HG03139 (cell line): ENCODE measurements at regions not wholly inside any gene's neighbourhood (a gene's known extent, or its start where the extent isn't known, plus 50 kb on each side); places are given as distances from the start of the nearest gene placed in this dataset.

Experiments
- ATAC-seq: cut with Tn5 transposase; IDR thresholded peaks from one replicate; pipeline ENCODE4 v1.9.1; 2021; ENCODE audit not compliant: unreplicated experiment

GRCh38 chr20:20888936-20889335 lies 176.5 kb upstream of the RALGAPA2 start:
- no peak for ATAC-seq

- ATAC-seq, result no peak
Observed at GRCh38 chr20:20888266-20888656, 175.8 kb upstream of the RALGAPA2 start.

DNA sequence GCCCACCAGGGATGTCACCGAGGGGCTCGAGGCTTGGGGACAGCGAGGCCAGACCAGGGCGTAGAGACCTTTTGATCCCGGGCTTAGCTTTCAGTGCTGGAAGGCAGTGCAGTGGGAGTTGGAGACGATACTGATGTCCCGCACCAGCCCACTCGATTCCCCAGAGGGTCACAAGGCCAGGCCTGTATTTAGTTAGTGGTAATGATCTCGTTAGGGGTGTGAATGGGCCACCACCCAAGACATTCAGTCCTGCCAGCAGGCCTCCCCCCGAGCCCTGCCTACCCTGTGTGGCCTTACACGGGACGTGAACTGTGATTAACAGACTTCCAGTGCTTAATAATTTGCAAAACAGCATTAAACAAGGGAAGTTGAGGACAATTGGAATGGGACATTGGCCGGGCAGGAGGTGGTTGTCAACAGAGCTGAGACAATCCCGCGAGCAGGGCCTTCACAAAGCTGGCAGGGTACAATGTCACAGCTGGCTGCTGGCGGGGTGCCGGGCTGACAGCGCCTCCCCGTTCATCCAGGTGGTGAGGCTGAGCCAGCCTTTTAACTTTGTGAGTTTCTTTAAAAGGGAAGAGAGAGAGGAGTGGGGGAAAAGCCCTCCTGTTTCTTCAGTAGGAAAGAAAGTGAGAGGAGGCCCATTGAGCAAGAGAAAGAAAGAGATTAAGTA lies 175.3 kb upstream of the RALGAPA2 start:
- ATAC-seq, result no peak

DNA sequence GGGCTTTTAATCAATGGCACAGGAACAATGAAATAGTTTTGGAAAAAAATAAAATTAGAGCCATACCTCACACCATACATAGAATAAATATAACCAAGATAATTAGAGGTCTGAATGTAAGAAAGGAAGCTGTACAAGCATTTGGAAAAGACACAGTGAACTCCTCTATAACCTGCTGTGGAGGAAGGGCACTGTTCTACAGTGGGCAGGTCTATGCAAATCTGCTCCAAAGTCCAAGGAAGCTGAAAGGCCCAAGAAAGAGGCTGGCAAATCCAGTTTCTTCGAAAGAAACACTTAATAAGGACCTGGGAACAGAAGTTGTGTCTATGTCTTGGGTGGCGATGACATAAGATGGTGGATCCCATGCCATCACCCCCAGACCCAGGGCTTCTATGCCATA lies 169.4 kb upstream of the RALGAPA2 start:
- no peak for ATAC-seq

DNA sequence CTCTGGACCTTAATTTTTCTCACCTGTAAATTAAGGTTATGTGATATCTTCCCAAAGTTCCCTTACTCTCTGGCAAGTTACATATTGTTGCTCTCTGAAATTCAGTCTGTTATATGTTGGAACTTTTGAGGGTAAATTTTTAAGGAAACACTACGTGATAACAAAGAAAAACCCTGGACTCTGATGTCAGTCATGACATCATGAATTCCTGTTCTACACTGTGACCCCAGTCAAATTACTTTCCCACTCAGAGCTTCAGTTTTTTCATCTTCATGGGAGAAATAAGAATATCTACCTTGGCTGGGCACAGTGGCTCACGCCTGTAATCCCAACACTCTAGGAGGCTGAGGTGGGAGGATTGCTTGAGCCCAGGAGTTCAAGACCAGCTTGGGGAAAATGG lies 164.6 kb upstream of the RALGAPA2 start:
- ATAC-seq, result no peak

DNA sequence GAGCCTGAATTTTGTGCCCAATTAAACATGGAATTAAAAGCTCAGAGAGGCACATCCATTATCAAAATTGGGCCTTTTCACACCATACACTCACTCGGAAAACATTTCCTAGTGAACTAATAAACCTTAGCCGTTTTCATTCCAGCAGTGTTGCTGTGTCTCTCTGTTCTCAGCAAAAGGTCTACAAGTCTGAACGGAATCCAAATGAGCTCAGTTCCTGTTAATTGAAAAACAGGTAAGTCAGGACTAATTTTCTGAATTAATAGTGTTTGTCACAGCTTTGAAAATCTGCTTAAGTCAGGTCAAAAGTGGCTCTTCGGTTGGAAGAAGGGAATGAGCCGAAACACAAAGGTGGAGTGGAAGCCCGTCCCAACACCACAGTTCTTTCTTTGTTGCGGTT lies 163.3 kb upstream of the RALGAPA2 start:
- no peak for ATAC-seq

GRCh38 chr20:20872428-20872827 lies 160.0 kb upstream of the RALGAPA2 start:
- no peak for ATAC-seq

DNA sequence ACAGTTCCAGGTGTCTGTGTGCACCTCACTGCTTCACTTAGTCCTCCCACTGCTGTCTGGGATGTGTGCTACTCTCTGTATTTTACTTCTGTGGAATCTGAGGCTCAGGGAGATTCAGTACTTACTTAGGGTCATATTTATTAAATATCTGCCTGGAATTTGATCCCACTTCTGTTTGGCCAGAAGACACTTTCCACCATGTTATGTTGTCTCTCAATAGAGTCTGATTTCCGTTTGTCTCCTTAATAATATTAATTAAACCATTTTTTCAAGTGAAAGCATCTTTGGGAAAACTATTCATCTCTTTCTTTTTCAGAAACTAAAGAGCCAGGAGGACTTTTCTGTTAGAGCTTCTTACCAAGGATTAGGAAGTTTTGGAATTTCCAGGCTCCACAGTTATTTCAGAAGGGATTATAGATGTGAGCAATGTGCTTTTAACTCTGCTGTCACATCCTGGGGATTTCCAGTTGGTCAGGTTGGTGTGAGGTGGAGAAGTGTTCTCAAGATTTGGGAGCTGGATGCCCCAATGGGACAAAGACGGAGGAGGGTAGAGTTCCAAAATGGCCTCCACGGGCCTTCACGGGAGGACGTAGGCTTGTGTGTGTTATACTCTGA lies 156.8 kb upstream of the RALGAPA2 start:
- ATAC-seq, result no peak

DNA sequence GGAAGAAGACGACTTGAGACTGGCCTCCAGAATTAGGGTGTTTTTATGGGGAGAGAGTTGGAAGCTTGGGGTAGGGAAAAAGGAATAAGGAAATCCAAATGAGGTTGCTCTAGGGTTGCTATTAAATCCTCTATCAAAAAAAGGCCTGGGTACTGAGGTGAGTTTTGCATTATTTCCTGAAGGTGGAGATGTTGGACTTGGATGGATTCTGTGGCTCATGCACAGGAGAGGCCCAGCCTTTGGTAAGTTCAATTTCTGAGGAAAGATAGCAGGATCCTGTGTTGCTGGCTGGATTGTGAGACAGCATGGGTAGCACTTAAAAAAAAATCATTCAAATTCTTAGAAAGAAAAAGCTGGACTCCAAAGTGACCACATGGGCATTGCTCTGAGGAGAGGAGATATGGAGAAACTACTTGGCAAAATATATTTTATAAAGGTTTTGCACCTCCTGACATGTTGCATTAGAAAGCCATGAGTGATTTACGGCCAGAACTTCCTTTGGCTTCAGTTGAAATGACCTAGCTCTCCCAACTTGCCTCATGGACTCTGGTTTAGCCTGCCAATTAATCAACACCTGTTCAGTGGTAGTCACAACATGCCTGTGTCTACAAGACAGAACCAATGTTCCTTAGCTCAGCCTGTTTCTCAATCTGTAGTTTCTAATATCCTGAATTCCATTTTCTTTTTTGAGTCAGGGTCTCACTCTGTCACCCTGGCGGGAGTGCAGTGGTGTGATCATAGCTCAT lies 152.1 kb upstream of the RALGAPA2 start:
- no peak for ATAC-seq

GRCh38 chr20:20860078-20860806 lies 147.8 kb upstream of the RALGAPA2 start:
- ATAC-seq, result no peak

- no peak for ATAC-seq
Observed at GRCh38 chr20:20859510-20859909, 147.1 kb upstream of the RALGAPA2 start.

DNA sequence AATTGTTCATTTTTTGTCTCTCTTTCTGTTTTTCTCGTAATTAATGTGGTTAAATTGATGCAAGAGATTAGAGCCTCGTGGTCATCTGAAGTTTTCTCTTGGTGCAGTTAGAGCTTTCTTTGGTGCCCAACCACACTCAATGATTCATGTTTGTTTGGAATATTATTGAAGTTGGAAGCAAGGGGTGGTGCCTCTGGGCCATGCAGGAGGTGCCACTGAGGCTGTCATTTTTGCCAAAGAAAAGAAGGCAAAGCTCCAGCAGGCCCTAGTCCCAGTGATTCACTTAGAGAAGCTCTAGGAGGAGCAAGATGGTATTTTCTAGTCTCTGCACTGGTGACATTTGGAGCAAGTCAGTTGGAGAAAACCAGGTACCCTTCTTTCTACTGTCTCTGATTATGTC lies 144.5 kb upstream of the RALGAPA2 start:
- ATAC-seq, result no peak

DNA sequence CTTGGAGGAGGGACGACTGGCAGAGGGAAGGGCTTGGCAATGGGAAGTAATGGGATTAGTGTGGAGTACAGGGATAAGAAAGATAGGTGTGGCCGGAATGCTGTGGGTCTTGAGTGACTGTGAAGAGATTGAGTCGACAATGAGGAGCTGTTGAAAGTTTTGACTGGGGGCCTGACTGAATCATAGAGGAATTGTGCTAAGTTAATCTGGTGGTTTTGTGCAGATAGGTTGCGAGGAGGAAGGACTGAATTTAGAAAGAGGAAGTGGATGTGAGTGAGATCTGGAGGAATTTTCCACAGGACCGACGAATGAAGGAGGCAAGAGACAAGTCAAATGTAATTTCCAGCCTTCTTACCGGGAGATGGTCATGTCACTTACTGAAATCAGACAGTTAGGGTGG lies 143.9 kb upstream of the RALGAPA2 start:
- ATAC-seq, result no peak

GRCh38 chr20:20851385-20851784 lies 138.9 kb upstream of the RALGAPA2 start:
- no peak for ATAC-seq

- no peak for ATAC-seq
Observed at GRCh38 chr20:20850407-20850806, 138.0 kb upstream of the RALGAPA2 start.

DNA sequence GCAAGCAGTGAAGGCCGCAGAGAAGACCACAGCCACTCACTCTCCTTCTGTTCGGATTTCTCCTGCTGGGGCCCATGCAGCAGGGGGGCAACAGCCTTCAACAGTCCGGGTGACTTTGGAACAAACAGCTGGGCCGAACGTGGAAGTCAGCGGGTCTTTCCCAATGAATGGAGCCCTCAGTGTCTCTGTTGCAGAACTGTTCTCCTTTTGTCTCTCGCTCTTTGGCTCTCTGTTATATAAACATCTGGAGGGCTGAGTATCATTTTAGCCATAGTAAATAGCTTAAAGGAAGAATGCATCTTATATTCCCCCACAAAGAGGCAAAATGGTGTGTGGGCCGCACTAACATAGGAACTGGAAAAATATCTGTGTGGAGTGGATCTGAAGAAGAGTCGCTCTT lies 136.7 kb upstream of the RALGAPA2 start:
- ATAC-seq, result no peak

- ATAC-seq, result no peak
Observed at GRCh38 chr20:20847814-20848213, 135.4 kb upstream of the RALGAPA2 start.

DNA sequence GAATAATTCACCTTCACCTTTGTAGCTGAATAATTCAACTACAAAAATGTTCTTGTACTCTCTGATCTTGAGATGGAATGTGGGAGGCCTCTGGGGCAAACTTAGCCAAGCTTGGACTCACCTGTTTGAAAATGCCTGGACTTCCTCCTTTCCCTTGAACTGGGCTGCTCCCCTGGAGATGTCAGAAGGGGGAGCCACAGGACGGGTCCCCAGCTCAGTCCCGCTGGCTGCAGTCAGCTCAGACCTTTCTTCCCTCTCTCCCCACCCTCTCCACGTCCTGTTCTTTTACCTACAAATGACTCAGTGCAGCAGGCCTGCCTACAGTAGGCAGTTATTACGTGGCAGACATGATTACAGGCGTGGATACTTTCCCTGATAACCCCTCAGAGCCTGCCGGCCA lies 131.5 kb upstream of the RALGAPA2 start:
- ATAC-seq, result no peak

DNA sequence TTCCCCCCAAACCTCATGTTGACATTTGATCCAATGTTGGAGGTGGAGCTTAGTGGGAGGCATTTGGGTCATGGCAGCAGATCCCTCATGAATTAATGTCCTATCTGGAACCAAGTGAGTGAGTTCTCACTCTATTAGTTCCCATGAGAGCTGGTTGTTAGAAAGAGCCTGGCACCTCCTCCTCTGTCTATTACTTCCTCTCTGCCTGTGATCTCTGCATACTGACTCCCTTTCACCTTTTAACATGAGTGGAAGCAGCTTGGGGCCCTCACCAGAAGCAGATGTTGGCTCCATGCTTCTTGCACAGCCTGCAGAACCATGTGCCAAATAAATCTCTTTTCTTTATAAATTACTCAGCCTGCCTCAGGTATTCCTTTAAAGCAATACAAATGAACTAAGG lies 127.3 kb upstream of the RALGAPA2 start:
- no peak for ATAC-seq

DNA sequence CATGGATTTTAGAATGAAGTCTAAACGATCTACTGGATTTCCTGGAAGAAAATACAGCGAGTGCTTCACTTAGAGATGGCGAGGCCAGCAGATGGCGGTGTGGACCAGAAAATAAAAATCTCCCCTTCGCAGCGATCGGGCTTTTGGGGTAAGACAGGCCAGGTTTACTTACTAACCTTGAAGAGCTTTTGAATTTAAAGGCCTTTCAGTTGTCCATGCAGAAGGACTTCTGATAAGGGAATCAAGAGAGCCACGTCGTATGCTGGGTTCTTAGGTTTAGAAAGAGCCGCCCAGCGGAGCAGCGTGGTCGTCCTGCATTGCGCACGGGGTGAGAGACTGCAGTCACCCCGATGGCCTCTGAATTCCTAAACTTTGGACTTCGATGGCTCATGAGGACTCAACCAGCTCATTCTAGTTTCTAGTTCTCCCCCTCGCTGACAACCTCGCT lies 125.2 kb upstream of the RALGAPA2 start:
- ATAC-seq, result no peak

GRCh38 chr20:20836836-20837235 lies 124.4 kb upstream of the RALGAPA2 start:
- no peak for ATAC-seq

DNA sequence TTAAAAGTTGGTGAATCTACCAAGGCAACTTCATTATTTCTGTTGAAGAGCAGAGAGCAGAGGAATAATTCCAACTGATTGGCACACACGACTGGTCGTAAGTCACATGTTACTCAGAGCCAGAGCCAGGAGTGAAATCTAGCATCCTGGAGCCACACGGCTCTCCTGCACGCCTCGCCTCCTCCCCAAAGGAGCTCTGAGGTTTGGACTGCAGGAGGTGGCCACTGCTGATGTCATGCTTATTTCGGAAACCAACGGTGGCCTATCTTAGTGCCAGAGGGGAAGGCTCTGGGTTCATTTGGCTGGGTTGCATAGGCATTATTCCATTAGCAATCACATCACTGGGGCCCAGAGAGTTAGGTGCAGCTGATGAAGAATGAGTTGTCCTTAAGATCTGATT lies 123.5 kb upstream of the RALGAPA2 start:
- no peak for ATAC-seq
